OCI-LY3 (cell line): ENCODE measurements at regions not wholly inside any gene's neighbourhood (a gene's known extent, or its start where the extent isn't known, plus 50 kb on each side); places are given as distances from the start of the nearest gene placed in this dataset.

Source experiments
- CTCF ChIP-seq: fragments of 200-600, 300-600 bp; sonication (generic); IDR thresholded peaks from 2 replicates; pipeline ENCODE4 v1.5.1; 2014; ENCODE audit warnings: antibody characterized with exemption, low read length, low read depth
- EZH2phosphoT487 ChIP-seq: fragments of 200-600 bp; shearing (Covaris generic); IDR thresholded peaks from 2 replicates; pipeline ENCODE4 v1.6.1; 2018; ENCODE audit warnings: antibody characterized with exemption, mixed run types, low read depth

- TF ChIP-seq CTCF (no peak), EZH2phosphoT487 (no peak)
Observed at GRCh38 chr21:18495523-18495922, 91.9 kb upstream of the TMPRSS15 start.
